Gastroesophageal sphincter (tissue), 3 donors: ENCODE measurements at regions not wholly inside any gene's neighbourhood (a gene's known extent, or its start where the extent isn't known, plus 50 kb on each side); places are given as distances from the start of the nearest gene placed in this dataset.

ENCODE experiments used
- EP300 ChIP-seq: sonication (generic); formaldehyde crosslinking; IDR thresholded peaks from one replicate; pipeline ENCODE4 v1.6.1; 2017; ENCODE audit warnings: antibody characterized with exemption, mild to moderate bottlenecking
- POLR2A ChIP-seq, 2 donors: fragments of 450-650 bp; IDR thresholded peaks; one replicate each; pipeline ENCODE4 v1.6.1; 2017; ENCODE audit warnings: antibody characterized with exemption in 2 of 2, mild to moderate bottlenecking in 2 of 2, moderate library complexity in 1 of 2
- POLR2AphosphoS5 ChIP-seq: sonication (generic); formaldehyde crosslinking; IDR thresholded peaks from one replicate; pipeline ENCODE4 v1.6.1; 2017; ENCODE audit warnings: antibody characterized with exemption
- TF ChIP-seq, protein P1 (sequence below), 4 experiments: fragments of 200-600 bp in 2 of 4; fragments of 450-650 bp in 2 of 4; sonication (generic) in 1 of 4; IDR thresholded peaks; one replicate each; pipeline ENCODE4 v1.5.1; 2017 to 2019; ENCODE audit warnings: antibody characterized with exemption in 4 of 4, mild to moderate bottlenecking in 2 of 4, moderate library complexity in 2 of 4

GRCh38 chr12:115232455-115233156 is 548.6 kb upstream of the TBX3 start:
- TF ChIP-seq POLR2AphosphoS5 = no peak
- TF ChIP-seq, protein P1, sequence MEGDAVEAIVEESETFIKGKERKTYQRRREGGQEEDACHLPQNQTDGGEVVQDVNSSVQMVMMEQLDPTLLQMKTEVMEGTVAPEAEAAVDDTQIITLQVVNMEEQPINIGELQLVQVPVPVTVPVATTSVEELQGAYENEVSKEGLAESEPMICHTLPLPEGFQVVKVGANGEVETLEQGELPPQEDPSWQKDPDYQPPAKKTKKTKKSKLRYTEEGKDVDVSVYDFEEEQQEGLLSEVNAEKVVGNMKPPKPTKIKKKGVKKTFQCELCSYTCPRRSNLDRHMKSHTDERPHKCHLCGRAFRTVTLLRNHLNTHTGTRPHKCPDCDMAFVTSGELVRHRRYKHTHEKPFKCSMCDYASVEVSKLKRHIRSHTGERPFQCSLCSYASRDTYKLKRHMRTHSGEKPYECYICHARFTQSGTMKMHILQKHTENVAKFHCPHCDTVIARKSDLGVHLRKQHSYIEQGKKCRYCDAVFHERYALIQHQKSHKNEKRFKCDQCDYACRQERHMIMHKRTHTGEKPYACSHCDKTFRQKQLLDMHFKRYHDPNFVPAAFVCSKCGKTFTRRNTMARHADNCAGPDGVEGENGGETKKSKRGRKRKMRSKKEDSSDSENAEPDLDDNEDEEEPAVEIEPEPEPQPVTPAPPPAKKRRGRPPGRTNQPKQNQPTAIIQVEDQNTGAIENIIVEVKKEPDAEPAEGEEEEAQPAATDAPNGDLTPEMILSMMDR (IDR thresholded peaks at IDR 0.05) = no peak
- no peak for TF ChIP-seq EP300
- no peak for TF ChIP-seq POLR2A (IDR thresholded peaks at IDR 0.05)
